OCI-LY7 (cell line): ENCODE measurements at regions not wholly inside any gene's neighbourhood (a gene's known extent, or its start where the extent isn't known, plus 50 kb on each side); places are given as distances from the start of the nearest gene placed in this dataset.

Experiments used
- EZH2phosphoT487 ChIP-seq: fragments of 200-600 bp; sonication (generic); IDR thresholded peaks from 2 replicates; pipeline ENCODE4 v1.6.1; 2018; ENCODE audit warnings: low read depth, borderline replicate concordance, mild to moderate bottlenecking, mixed run types, antibody characterized with exemption, low read length, moderate library complexity, mixed read lengths
- TF ChIP-seq, protein P1 (sequence below): fragments of 200-600 bp; sonication (generic); conservative IDR thresholded peaks from 2 replicates; pipeline ENCODE4 v1.5.1; 2014; ENCODE audit warnings: mild to moderate bottlenecking, antibody characterized with exemption, low read length, moderate library complexity, mixed read lengths

GRCh38 chr6:10305790-10306415 is 109.0 kb downstream of the TFAP2A start:
- TF ChIP-seq, protein P1, sequence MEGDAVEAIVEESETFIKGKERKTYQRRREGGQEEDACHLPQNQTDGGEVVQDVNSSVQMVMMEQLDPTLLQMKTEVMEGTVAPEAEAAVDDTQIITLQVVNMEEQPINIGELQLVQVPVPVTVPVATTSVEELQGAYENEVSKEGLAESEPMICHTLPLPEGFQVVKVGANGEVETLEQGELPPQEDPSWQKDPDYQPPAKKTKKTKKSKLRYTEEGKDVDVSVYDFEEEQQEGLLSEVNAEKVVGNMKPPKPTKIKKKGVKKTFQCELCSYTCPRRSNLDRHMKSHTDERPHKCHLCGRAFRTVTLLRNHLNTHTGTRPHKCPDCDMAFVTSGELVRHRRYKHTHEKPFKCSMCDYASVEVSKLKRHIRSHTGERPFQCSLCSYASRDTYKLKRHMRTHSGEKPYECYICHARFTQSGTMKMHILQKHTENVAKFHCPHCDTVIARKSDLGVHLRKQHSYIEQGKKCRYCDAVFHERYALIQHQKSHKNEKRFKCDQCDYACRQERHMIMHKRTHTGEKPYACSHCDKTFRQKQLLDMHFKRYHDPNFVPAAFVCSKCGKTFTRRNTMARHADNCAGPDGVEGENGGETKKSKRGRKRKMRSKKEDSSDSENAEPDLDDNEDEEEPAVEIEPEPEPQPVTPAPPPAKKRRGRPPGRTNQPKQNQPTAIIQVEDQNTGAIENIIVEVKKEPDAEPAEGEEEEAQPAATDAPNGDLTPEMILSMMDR: no peak
- no peak for TF ChIP-seq EZH2phosphoT487
